Ishikawa (cell line): ENCODE measurements at regions not wholly inside any gene's neighbourhood (a gene's known extent, or its start where the extent isn't known, plus 50 kb on each side); places are given as distances from the start of the nearest gene placed in this dataset.

ENCODE experiments used
- CEBPB ChIP-seq: IDR thresholded peaks from 2 replicates; pipeline ENCODE4 v1.6.1; 2012
- CREB1 ChIP-seq: IDR thresholded peaks from 2 replicates; pipeline ENCODE4 v1.6.1; 2012; ENCODE audit warnings: low read depth
- EGR1 ChIP-seq: IDR thresholded peaks from 2 replicates; pipeline ENCODE4 v1.6.1; 2012
- EP300 ChIP-seq: IDR thresholded peaks from 2 replicates; pipeline ENCODE4 v1.6.1; 2012; ENCODE audit warnings: borderline replicate concordance
- FOXM1 ChIP-seq: IDR thresholded peaks from 2 replicates; pipeline ENCODE4 v1.6.1; 2012; ENCODE audit warnings: low read depth, borderline replicate concordance
- MAX ChIP-seq: IDR thresholded peaks from 2 replicates; pipeline ENCODE4 v1.6.1; 2012
- NFIC ChIP-seq: IDR thresholded peaks from 2 replicates; pipeline ENCODE4 v1.6.1; 2012
- RAD21 ChIP-seq: IDR thresholded peaks from 2 replicates; pipeline ENCODE4 v1.6.1; 2012; ENCODE audit warnings: low read depth
- REST ChIP-seq: IDR thresholded peaks from 2 replicates; pipeline ENCODE4 v1.6.1; 2012; ENCODE audit warnings: low read depth, mild to moderate bottlenecking
- TAF1 ChIP-seq: IDR thresholded peaks from 2 replicates; pipeline ENCODE4 v1.6.1; 2012; ENCODE audit warnings: low read depth, mild to moderate bottlenecking
- TCF12 ChIP-seq: IDR thresholded peaks from 2 replicates; pipeline ENCODE4 v1.6.1; 2012; ENCODE audit warnings: low read depth
- TEAD4 ChIP-seq: IDR thresholded peaks from 2 replicates; pipeline ENCODE4 v1.6.1; 2012
- USF1 ChIP-seq: IDR thresholded peaks from 2 replicates; pipeline ENCODE4 v1.6.1; 2012
- YY1 ChIP-seq: IDR thresholded peaks from 2 replicates; pipeline ENCODE4 v1.6.1; 2012; ENCODE audit warnings: low read depth
- ZBTB7A ChIP-seq: IDR thresholded peaks from 2 replicates; pipeline ENCODE4 v1.6.1; 2012; ENCODE audit warnings: low read depth

GRCh38 chrX:80206647-80207046, 192.1 kb downstream of the TBX22 start:
- TF ChIP-seq USF1 (no peak), RAD21 (no peak), CEBPB (no peak), MAX (no peak), EGR1 (no peak), EP300 (no peak), CREB1 (no peak), REST (no peak), ZBTB7A (no peak)

GRCh38 chrX:80207327-80207726, 192.8 kb downstream of the TBX22 start:
- TF ChIP-seq FOXM1 (no peak), EP300 (no peak), YY1 (no peak), MAX (no peak), USF1 (no peak), ZBTB7A (no peak), CEBPB (no peak), TEAD4 (no peak), CREB1 (no peak), REST (no peak), TCF12 (no peak), RAD21 (no peak), NFIC (no peak), TAF1 (no peak), EGR1 (no peak)

GRCh38 chrX:80216086-80216485, 201.5 kb downstream of the TBX22 start:
- TF ChIP-seq EP300 (no peak), TEAD4 (no peak), REST (no peak), TCF12 (no peak), TAF1 (no peak), EGR1 (no peak)

GRCh38 chrX:80223982-80224579, 196.2 kb upstream of the TENT5D start:
- TF ChIP-seq EGR1, result no peak
- no peak for TF ChIP-seq YY1
- no peak for TF ChIP-seq NFIC
- TF ChIP-seq MAX, result no peak
- no peak for TF ChIP-seq ZBTB7A
- TF ChIP-seq TCF12, result no peak
- no peak for TF ChIP-seq CEBPB
- TF ChIP-seq TAF1, result no peak
- no peak for TF ChIP-seq USF1
- TF ChIP-seq RAD21, result no peak
- TF ChIP-seq CREB1, result no peak
- no peak for TF ChIP-seq EP300
- no peak for TF ChIP-seq FOXM1
- no peak for TF ChIP-seq REST
- TF ChIP-seq TEAD4, result no peak
